GM23338 (cell line): ENCODE measurements at regions not wholly inside any gene's neighbourhood (a gene's known extent, or its start where the extent isn't known, plus 50 kb on each side); places are given as distances from the start of the nearest gene placed in this dataset.

Source experiments
- ATAC-seq: fragments of 200-7000 bp; cut with Tn5 transposase; 3 replicates; pipeline ENCODE4 v1.9.1; 2020
- DNase-seq: peaks from one replicate; pipeline ENCODE4 v3.0.0-alpha.2; 2015; ENCODE audit warnings: low spot score
- H2AFZ ChIP-seq: fragments of 200-600 bp; sonication (generic); 2 replicates; pipeline ENCODE4 v1.8.0; 2016; ENCODE audit warnings: antibody characterized with exemption, mild to moderate bottlenecking, moderate library complexity
- H3F3A ChIP-seq: fragments of 200-600 bp; sonication (generic); replicated peaks from 2 replicates; pipeline ENCODE4 v1.8.0; 2017; ENCODE audit warnings: antibody characterized with exemption, mixed run types, low read depth
- H3K27ac ChIP-seq: fragments of 200-600 bp; sonication (generic); 2 replicates; pipeline ENCODE4 v1.6.1; 2016; ENCODE audit warnings: low read depth
- H3K27me3 ChIP-seq: fragments of 200-600 bp; sonication (generic); 2 replicates; pipeline ENCODE4 v1.8.0; 2016; ENCODE audit warnings: mild to moderate bottlenecking, mixed run types, moderate library complexity; ENCODE audit not compliant: insufficient read depth
- H3K36me3 ChIP-seq: fragments of 200-600 bp; sonication (generic); 2 replicates; pipeline ENCODE4 v1.8.0; 2016; ENCODE audit warnings: mild to moderate bottlenecking; ENCODE audit not compliant: insufficient read depth
- H3K4me1 ChIP-seq: fragments of 200-600 bp; sonication (generic); 2 replicates; pipeline ENCODE4 v1.8.0; 2016; ENCODE audit warnings: mild to moderate bottlenecking, moderate library complexity; ENCODE audit not compliant: insufficient read depth
- H3K4me2 ChIP-seq: fragments of 200-600 bp; sonication (generic); 2 replicates; pipeline ENCODE4 v1.7.1; 2017; ENCODE audit warnings: mixed run types
- H3K4me3 ChIP-seq: fragments of 200-600 bp; sonication (generic); 2 replicates; pipeline ENCODE4 v1.6.1; 2016; ENCODE audit warnings: mixed run types
- H3K79me2 ChIP-seq: fragments of 200-600 bp; sonication (generic); replicated peaks from 2 replicates; pipeline ENCODE4 v1.8.0; 2017; ENCODE audit warnings: mild to moderate bottlenecking; ENCODE audit not compliant: insufficient read depth
- H3K9me2 ChIP-seq: fragments of 200-600 bp; sonication (generic); 2 replicates; pipeline ENCODE4 v1.8.0; 2017; ENCODE audit not compliant: insufficient read depth
- H4K20me1 ChIP-seq: fragments of 200-600 bp; sonication (generic); replicated peaks from 2 replicates; pipeline ENCODE4 v1.8.0; 2017; ENCODE audit warnings: mild to moderate bottlenecking; ENCODE audit not compliant: insufficient read depth
- H3K27ac Mint-ChIP-seq: 2 replicates; pipeline ENCODE4 v1.8.0; 2020; ENCODE audit warnings: inconsistent platforms, mild to moderate bottlenecking, moderate library complexity, mixed read lengths
- H3K27me3 Mint-ChIP-seq: 3 replicates; pipeline ENCODE4 v1.8.0; 2022; ENCODE audit warnings: low read depth, mild to moderate bottlenecking, moderate library complexity, mixed read lengths, inconsistent platforms; ENCODE audit not compliant: insufficient read depth, poor library complexity
- H3K36me3 Mint-ChIP-seq: 3 replicates; pipeline ENCODE4 v1.8.0; 2021; ENCODE audit warnings: low read depth, mild to moderate bottlenecking, inconsistent platforms, moderate library complexity, mixed read lengths
- H3K4me1 Mint-ChIP-seq: 3 replicates; pipeline ENCODE4 v1.8.0; 2020; ENCODE audit warnings: mild to moderate bottlenecking, inconsistent platforms, mixed read lengths
- H3K4me3 Mint-ChIP-seq: 3 replicates; pipeline ENCODE4 v1.8.0; 2021; ENCODE audit warnings: moderate library complexity, mild to moderate bottlenecking, inconsistent platforms, mixed read lengths
- H3K9me3 Mint-ChIP-seq: 3 replicates; pipeline ENCODE4 v1.8.0; 2020; ENCODE audit warnings: moderate library complexity, mild to moderate bottlenecking, inconsistent platforms, mixed read lengths
- CREB1 ChIP-seq: fragments of 250-450 bp; sonication (Bioruptor Pico); IDR thresholded peaks from 2 replicates; pipeline ENCODE4 v1.5.0; 2020; ENCODE audit warnings: low read depth, mild to moderate bottlenecking, moderate library complexity
- EZH2 ChIP-seq: fragments of 200-600 bp; sonication (generic); IDR thresholded peaks from one replicate; pipeline ENCODE4 v1.8.0; 2017; ENCODE audit warnings: antibody characterized with exemption, mild to moderate bottlenecking, low read depth; ENCODE audit not compliant: unreplicated experiment
- EZH2phosphoT487 ChIP-seq: fragments of 200-600 bp; sonication (generic); IDR thresholded peaks from one replicate; pipeline ENCODE4 v1.8.1; 2018; ENCODE audit warnings: antibody characterized with exemption; ENCODE audit not compliant: unreplicated experiment
- JUNB ChIP-seq: IDR thresholded peaks from one replicate; pipeline ENCODE4 v1.6.1; 2016; ENCODE audit warnings: antibody characterized with exemption; ENCODE audit not compliant: unreplicated experiment
- NANOG ChIP-seq: IDR thresholded peaks from 2 replicates; pipeline ENCODE4 v1.6.1; 2016; ENCODE audit warnings: antibody characterized with exemption, borderline replicate concordance
- POLR2AphosphoS5 ChIP-seq: IDR thresholded peaks from 2 replicates; pipeline ENCODE4 v1.6.1; 2016; ENCODE audit warnings: antibody characterized with exemption, low read depth
- REST ChIP-seq: IDR thresholded peaks from one replicate; pipeline ENCODE4 v1.6.1; 2018; ENCODE audit warnings: antibody characterized with exemption; ENCODE audit not compliant: unreplicated experiment
- STAT1 ChIP-seq: IDR thresholded peaks from one replicate; pipeline ENCODE4 v1.6.1; 2016; ENCODE audit warnings: antibody characterized with exemption; ENCODE audit not compliant: unreplicated experiment
- ZNF114 ChIP-seq: fragments of 250-450 bp; sonication (Bioruptor Pico); IDR thresholded peaks from 2 replicates; pipeline ENCODE4 v1.5.0; 2020; ENCODE audit warnings: mild to moderate bottlenecking, moderate library complexity
- ZNF331 ChIP-seq: fragments of 250-450 bp; sonication (Bioruptor Pico); IDR thresholded peaks from 2 replicates; pipeline ENCODE4 v1.5.0; 2020; ENCODE audit warnings: low read depth, mild to moderate bottlenecking, moderate library complexity
- ZNF462 ChIP-seq: fragments of 250-450 bp; sonication (Bioruptor Pico); IDR thresholded peaks from 2 replicates; pipeline ENCODE4 v1.5.0; 2020; ENCODE audit warnings: mild to moderate bottlenecking, moderate library complexity
- TF ChIP-seq, protein P1 (sequence below): IDR thresholded peaks from 2 replicates; pipeline ENCODE4 v1.6.1; 2016; ENCODE audit warnings: antibody characterized with exemption
- TF ChIP-seq, protein P2 (sequence below), 2 experiments: fragments of 200-600 bp in 1 of 2; sonication (generic) in 1 of 2; conservative IDR thresholded peaks; 2 replicates each; pipeline versions ENCODE4 v1.5.1 to v1.6.1; 2016 to 2017; ENCODE audit warnings: antibody characterized with exemption in 2 of 2, low read depth in 2 of 2, mild to moderate bottlenecking in 2 of 2, moderate library complexity in 1 of 2

- no peaks in the 10 kb centered on the region for H3K79me2 ChIP-seq
- H3K4me1 ChIP-seq, result no peaks in the 10 kb centered on the region
- no peak overlapping the region for H3K27ac ChIP-seq
- no peaks in the 10 kb centered on the region for H3K9me2 ChIP-seq
- no peak overlapping the region for H3K4me2 ChIP-seq
- H3K36me3 ChIP-seq, result no peaks in the 10 kb centered on the region
- no peak for TF ChIP-seq CREB1
- no peak for TF ChIP-seq POLR2AphosphoS5
- TF ChIP-seq STAT1, result no peak
- no peak for TF ChIP-seq ZNF462 (CRISPR knock-in tag)
- TF ChIP-seq NANOG, result no peak
- no peak for TF ChIP-seq ZNF331 (CRISPR knock-in tag)
- no peak for TF ChIP-seq REST
- TF ChIP-seq EZH2phosphoT487, result no peak
- no peak for TF ChIP-seq JUNB
- TF ChIP-seq, protein P1, sequence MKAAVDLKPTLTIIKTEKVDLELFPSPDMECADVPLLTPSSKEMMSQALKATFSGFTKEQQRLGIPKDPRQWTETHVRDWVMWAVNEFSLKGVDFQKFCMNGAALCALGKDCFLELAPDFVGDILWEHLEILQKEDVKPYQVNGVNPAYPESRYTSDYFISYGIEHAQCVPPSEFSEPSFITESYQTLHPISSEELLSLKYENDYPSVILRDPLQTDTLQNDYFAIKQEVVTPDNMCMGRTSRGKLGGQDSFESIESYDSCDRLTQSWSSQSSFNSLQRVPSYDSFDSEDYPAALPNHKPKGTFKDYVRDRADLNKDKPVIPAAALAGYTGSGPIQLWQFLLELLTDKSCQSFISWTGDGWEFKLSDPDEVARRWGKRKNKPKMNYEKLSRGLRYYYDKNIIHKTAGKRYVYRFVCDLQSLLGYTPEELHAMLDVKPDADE, result no peak
- TF ChIP-seq, protein P2, sequence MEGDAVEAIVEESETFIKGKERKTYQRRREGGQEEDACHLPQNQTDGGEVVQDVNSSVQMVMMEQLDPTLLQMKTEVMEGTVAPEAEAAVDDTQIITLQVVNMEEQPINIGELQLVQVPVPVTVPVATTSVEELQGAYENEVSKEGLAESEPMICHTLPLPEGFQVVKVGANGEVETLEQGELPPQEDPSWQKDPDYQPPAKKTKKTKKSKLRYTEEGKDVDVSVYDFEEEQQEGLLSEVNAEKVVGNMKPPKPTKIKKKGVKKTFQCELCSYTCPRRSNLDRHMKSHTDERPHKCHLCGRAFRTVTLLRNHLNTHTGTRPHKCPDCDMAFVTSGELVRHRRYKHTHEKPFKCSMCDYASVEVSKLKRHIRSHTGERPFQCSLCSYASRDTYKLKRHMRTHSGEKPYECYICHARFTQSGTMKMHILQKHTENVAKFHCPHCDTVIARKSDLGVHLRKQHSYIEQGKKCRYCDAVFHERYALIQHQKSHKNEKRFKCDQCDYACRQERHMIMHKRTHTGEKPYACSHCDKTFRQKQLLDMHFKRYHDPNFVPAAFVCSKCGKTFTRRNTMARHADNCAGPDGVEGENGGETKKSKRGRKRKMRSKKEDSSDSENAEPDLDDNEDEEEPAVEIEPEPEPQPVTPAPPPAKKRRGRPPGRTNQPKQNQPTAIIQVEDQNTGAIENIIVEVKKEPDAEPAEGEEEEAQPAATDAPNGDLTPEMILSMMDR (conservative IDR thresholded peaks at IDR 0.05; ENCODE audit: low read depth in 2 of 2), result no peak
- no peak for TF ChIP-seq EZH2
- TF ChIP-seq ZNF114 (CRISPR knock-in tag), result no peak
- Mint-ChIP-seq H3K36me3 (no peaks in the 10 kb centered on the region), H3K27me3 (no peaks in the 10 kb centered on the region), H3K9me3 (no peaks in the 10 kb centered on the region), H3K27ac (no peak overlapping the region), H3K4me3 (no peak overlapping the region), H3K4me1 (no peaks in the 10 kb centered on the region)
- H3F3A ChIP-seq, result no peaks in the 10 kb centered on the region
- H4K20me1 ChIP-seq, result no peaks in the 10 kb centered on the region
- ATAC-seq (no peak), DNase-seq (no peak)
- H3K27me3 ChIP-seq, result no peaks in the 10 kb centered on the region
- no peak overlapping the region for H2AFZ ChIP-seq
- no peak overlapping the region for H3K4me3 ChIP-seq
Observed at GRCh38 chr5:159459132-159459627, 128.9 kb upstream of the IL12B start.
